Muscle of leg (tissue), 3 donors: ENCODE measurements at regions not wholly inside any gene's neighbourhood (a gene's known extent, or its start where the extent isn't known, plus 50 kb on each side); places are given as distances from the start of the nearest gene placed in this dataset.
A peak's percentile ranks its signal among the peaks of the same experiment; 100 is the strongest.

Experiments used
- DNase-seq: peaks from one replicate; pipeline ENCODE4 v3.0.0; 2013
- H3K27ac ChIP-seq: one replicate; pipeline ENCODE4 v1.5.1; 2013; ENCODE audit warnings: mild to moderate bottlenecking, low read length, control low read depth
- H3K27me3 ChIP-seq: one replicate; pipeline ENCODE4 v1.6.1; 2013; ENCODE audit warnings: low read length; ENCODE audit not compliant: control insufficient read depth, insufficient read depth
- H3K36me3 ChIP-seq: one replicate; pipeline ENCODE4 v1.6.1; 2013; ENCODE audit warnings: low read length; ENCODE audit not compliant: control insufficient read depth, insufficient read depth
- H3K4me1 ChIP-seq: one replicate; pipeline ENCODE4 v1.6.1; 2013; ENCODE audit warnings: low read length; ENCODE audit not compliant: control insufficient read depth, insufficient read depth
- H3K4me3 ChIP-seq: one replicate; pipeline ENCODE4 v1.5.1; 2013; ENCODE audit warnings: low read length, control low read depth
- H3K9me3 ChIP-seq: replicated peaks from 2 replicates; pipeline ENCODE4 v1.6.1; 2013; ENCODE audit warnings: low read depth, low read length; ENCODE audit not compliant: control insufficient read depth
- WGBS: methylation state at CpG from one replicate; pipeline ENCODE4 v1.1.5; 2013; ENCODE audit warnings: missing lambda C conversion rate; ENCODE audit not compliant: insufficient coverage; 5-methylcytosine and 5-hydroxymethylcytosine counted together

GRCh38 chr5:71903808-71904207 lies 184.7 kb downstream of the CARTPT start:
- no peak overlapping the region for H3K27ac ChIP-seq
- DNase-seq, result no peak
- H3K27me3 ChIP-seq, result no peaks in the 10 kb centered on the region
- no peak overlapping the region for H3K4me3 ChIP-seq
- peaks cover 6% of the 10 kb centered on the region for H3K4me1 ChIP-seq
- no peaks in the 10 kb centered on the region for H3K36me3 ChIP-seq
- 60% methylated on average over 1 of the region's 2 CpGs for whole genome bisulfite sequencing
- H3K9me3 ChIP-seq, result no peaks in the 10 kb centered on the region

GRCh38 chr5:71904852-71905251 lies 185.8 kb downstream of the CARTPT start:
- Histone ChIP-seq H3K9me3 (no peaks in the 10 kb centered on the region), H3K36me3 (no peaks in the 10 kb centered on the region), H3K4me1 (peaks cover 6% of the 10 kb centered on the region), H3K27me3 (no peaks in the 10 kb centered on the region), H3K4me3 (no peak overlapping the region), H3K27ac (no peak overlapping the region)
- no CpG with 5 or more reads among the region's 2 CpGs for WGBS
- DNase-seq, result no peak

GRCh38 chr5:71905834-71906711 lies 187.0 kb downstream of the CARTPT start:
- no CpG with 5 or more reads among the region's 1 CpG for WGBS
- Histone ChIP-seq H3K4me3 (no peak overlapping the region), H3K27me3 (no peaks in the 10 kb centered on the region), H3K27ac (no peak overlapping the region), H3K36me3 (no peaks in the 10 kb centered on the region), H3K4me1 (peaks cover 6% of the 10 kb centered on the region), H3K9me3 (no peaks in the 10 kb centered on the region)
- DNase-seq, result no peak

- Histone ChIP-seq H3K27ac (no peak overlapping the region), H3K9me3 (no peaks in the 10 kb centered on the region), H3K27me3 (no peaks in the 10 kb centered on the region), H3K4me1 (peaks cover 6% of the 10 kb centered on the region), H3K36me3 (no peaks in the 10 kb centered on the region), H3K4me3 (no peak overlapping the region)
- no peak for DNase-seq
- 83% methylated on average over 1 of the region's 3 CpGs for WGBS
These were observed 188.0 kb downstream of the CARTPT start for GRCh38 chr5:71907001-71907588.

- H3K27ac ChIP-seq, result no peak overlapping the region
- no peaks in the 10 kb centered on the region for H3K27me3 ChIP-seq
- H3K36me3 ChIP-seq, result no peaks in the 10 kb centered on the region
- H3K4me1 ChIP-seq, result peaks cover 6% of the 10 kb centered on the region
- WGBS, result 55% methylated on average over 2 of the region's 4 CpGs
- H3K4me3 ChIP-seq, result no peak overlapping the region
- no peak for DNase-seq
- no peaks in the 10 kb centered on the region for H3K9me3 ChIP-seq
These were observed 188.6 kb downstream of the CARTPT start for GRCh38 chr5:71907608-71908145.

GRCh38 chr5:71910741-71911140 lies 191.7 kb downstream of the CARTPT start:
- H3K27me3 ChIP-seq, result no peaks in the 10 kb centered on the region
- H3K27ac ChIP-seq, result no peak overlapping the region
- H3K36me3 ChIP-seq, result no peaks in the 10 kb centered on the region
- H3K4me1 ChIP-seq, result peaks cover 8% of the 10 kb centered on the region
- no peak for DNase-seq
- no peaks in the 10 kb centered on the region for H3K9me3 ChIP-seq
- WGBS, result 91% methylated on average over 1 of the region's 3 CpGs
- no peak overlapping the region for H3K4me3 ChIP-seq

GRCh38 chr5:71912021-71912420 lies 192.9 kb downstream of the CARTPT start:
- WGBS, result no CpG with 5 or more reads among the region's 1 CpG
- Histone ChIP-seq H3K27me3 (no peaks in the 10 kb centered on the region), H3K27ac (no peak overlapping the region), H3K4me3 (no peak overlapping the region), H3K4me1 (peaks cover 5% of the 10 kb centered on the region), H3K9me3 (no peaks in the 10 kb centered on the region), H3K36me3 (no peaks in the 10 kb centered on the region)
- no peak for DNase-seq

GRCh38 chr5:71914281-71914680 lies 193.0 kb upstream of the MAP1B start:
- Histone ChIP-seq H3K27ac (peak overlapping the region; percentile 47), H3K4me3 (no peak overlapping the region), H3K36me3 (no peaks in the 10 kb centered on the region), H3K9me3 (no peaks in the 10 kb centered on the region), H3K4me1 (peaks cover 2% of the 10 kb centered on the region), H3K27me3 (no peaks in the 10 kb centered on the region)
- 14% methylated on average over 1 of the region's 2 CpGs for WGBS
- DNase-seq, result peak; percentile 50

- Histone ChIP-seq H3K27me3 (no peaks in the 10 kb centered on the region), H3K4me3 (no peak overlapping the region), H3K9me3 (no peaks in the 10 kb centered on the region), H3K27ac (peak overlapping the region; percentile 31), H3K36me3 (no peaks in the 10 kb centered on the region), H3K4me1 (peaks cover 2% of the 10 kb centered on the region)
- peak; percentile 71 for DNase-seq
These were observed 184.6 kb upstream of the MAP1B start for GRCh38 chr5:71922584-71923106.

- no peaks in the 10 kb centered on the region for H3K36me3 ChIP-seq
- peaks cover 2% of the 10 kb centered on the region for H3K4me1 ChIP-seq
- no peak overlapping the region for H3K27ac ChIP-seq
- no peaks in the 10 kb centered on the region for H3K27me3 ChIP-seq
- no peaks in the 10 kb centered on the region for H3K9me3 ChIP-seq
- DNase-seq, result no peak
- no peak overlapping the region for H3K4me3 ChIP-seq
- no CpG with 5 or more reads among the region's 2 CpGs for WGBS
These were observed 183.5 kb upstream of the MAP1B start for GRCh38 chr5:71923755-71924154.
